Iris pigment epithelial cell (primary cell): ENCODE measurements at regions not wholly inside any gene's neighbourhood (a gene's known extent, or its start where the extent isn't known, plus 50 kb on each side); places are given as distances from the start of the nearest gene placed in this dataset.

Source experiments
- DNase-seq: peaks from one replicate; pipeline ENCODE4 v3.0.0-alpha.2; 2011; ENCODE audit warnings: low read depth

DNA sequence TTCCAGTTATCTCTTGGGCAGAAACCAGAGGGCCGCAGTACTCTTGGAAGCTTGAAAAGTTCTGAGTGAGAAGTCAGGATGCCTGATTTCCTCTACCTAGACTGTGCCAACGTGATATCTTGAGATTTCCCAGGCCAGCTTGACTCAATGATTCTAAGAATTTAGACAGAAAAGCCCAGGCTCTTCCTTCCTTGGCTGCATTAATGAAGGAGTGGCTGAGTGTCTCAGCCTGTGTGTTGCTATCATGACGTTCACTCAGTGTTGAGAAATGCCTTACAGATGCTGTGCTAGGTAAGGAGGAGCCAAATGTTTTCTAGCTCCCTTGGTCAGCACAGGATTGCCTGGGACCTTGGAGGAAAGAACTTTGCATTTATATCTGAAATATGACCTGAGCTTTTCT, 454.1 kb upstream of the USP24 start:
- peak; percentile 55 for DNase-seq

DNA sequence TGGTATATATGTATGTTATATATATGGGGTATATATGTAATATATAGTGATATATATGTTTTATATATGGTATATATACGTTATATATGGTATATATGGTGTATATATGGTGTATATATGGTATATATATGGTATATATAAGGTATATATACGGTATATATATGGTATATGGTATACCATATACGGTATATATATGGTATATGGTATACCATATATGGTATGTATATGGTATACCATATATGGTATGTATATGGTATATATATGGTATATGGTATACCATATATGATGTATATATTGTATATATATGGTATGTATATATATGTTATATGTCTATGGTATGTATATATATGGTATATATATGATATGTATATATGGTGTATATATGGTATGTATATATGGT, 447.7 kb upstream of the USP24 start:
- DNase-seq: no peak

GRCh38 chr1:55658917-55659316, 443.8 kb upstream of the USP24 start:
- no peak for DNase-seq

GRCh38 chr1:55654750-55655149, 439.6 kb upstream of the USP24 start:
- DNase-seq: no peak

- no peak for DNase-seq
Observed at GRCh38 chr1:55654171-55654570, 439.0 kb upstream of the USP24 start.

DNA sequence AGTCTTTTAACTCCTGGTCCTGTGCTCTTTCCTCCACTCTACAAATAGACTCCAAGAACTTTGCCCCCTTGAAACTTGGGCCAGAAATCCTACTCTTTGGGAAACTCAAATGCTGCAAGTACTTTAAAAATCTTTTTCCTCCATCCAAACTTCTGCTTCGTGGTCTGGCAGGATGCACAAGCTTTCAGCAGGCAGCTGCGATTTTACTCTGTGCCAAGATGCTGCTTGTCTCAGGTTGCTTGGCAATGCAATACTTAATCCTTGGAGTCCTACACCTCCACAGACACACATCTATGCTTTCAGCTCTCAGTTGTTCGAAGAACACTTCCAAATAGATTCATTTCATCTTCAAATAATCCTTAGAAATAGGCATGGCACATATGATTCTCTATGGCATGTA, 435.3 kb upstream of the USP24 start:
- no peak for DNase-seq

DNA sequence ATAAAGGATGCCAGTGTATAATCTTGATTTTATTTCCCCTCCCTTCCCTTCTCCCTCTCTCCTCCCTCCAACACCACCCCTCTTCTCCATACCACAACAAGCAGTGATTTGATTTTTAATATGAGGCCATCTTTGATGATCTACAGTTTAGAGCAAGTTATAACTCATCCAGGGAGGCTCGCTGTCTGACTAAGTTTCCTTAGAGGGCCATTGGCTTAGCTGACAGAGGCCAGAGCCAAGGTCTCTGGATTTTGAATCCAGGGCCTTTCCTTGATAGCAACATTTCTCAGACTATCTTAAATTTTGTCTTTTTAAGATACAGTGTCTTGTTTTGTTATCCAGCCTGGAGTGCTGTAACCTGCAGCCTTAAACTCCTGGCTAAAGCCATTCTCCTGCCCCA, 431.0 kb upstream of the USP24 start:
- DNase-seq: no peak

GRCh38 chr1:55645270-55645669, 430.1 kb upstream of the USP24 start:
- no peak for DNase-seq

DNA sequence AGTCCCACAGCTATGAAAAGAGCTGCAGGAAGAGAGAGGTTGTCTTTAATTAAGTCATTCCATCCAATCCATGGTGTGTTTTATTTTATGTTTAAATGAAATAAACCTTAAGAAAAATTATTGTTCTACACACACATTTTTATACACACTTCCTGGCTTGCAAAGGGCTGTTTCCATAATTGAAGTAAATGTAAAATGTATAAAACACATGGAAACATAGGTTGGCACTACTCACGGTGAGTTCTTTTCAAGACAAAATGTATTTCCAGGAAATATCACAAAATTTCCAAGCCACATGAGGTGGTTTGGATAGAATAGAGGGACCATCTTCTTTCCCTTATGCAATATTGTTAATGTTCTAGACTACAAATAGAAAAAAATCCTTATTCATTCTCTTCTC, 426.8 kb upstream of the USP24 start:
- DNase-seq: no peak

DNA sequence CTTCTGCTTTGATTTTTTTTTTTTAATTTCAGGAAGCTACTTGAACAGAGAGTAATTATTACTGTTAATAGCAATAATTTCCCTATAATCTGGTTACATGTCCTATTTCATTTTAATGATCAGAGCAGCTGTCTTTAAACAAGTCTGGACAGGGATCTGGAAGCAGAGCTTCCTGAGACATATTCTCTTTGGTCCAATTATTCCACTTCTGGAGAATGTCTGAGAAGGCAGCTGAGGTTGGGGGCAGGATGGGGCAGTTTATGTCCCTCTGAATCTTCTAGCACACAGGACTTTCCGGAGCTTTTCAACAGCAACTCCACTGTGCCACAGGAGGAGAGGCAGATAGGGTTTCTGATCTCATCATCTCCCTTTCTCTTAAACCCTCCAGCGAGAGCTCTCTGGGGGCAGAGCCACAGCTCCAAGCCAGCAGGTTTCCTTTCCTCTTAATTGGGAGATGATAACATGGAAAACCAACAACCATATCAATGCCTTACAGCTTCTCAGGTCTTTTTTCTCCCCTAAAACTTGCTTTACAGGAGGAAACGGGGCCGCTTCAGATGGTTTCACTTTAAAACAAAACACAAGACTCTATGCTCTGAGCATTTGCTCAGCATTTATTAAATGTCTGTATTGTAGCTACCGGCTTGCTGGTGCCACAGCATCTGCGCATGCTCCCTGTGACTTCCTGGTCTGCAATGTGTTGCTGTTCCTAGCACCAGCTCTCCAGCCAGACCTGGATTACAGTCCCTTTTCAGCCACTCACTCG, 425.7 kb upstream of the USP24 start:
- DNase-seq: peak; percentile 67

GRCh38 chr1:55639526-55639925, 424.4 kb upstream of the USP24 start:
- no peak for DNase-seq

DNA sequence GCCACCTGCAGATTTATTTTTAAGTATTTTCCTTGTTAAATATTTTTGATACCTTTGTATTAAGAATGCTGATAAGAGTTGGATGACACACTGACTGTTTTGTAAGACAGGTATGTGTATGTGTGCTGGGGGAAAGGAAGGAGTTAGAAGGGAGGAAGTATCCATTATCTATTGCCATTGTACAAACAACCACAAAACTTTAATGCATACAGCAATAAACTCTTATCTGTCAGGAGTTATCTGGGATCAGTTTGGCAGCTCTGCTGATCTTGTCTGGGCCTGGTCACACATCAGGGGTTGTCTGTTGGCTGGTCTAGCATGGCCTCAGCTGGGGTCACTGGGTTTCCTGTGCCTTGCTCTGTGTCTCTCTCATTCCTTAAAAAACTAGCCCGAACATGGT, 423.9 kb upstream of the USP24 start:
- DNase-seq: no peak

- peak; percentile 62 for DNase-seq
Observed at GRCh38 chr1:55636696-55637095, 421.5 kb upstream of the USP24 start.

DNA sequence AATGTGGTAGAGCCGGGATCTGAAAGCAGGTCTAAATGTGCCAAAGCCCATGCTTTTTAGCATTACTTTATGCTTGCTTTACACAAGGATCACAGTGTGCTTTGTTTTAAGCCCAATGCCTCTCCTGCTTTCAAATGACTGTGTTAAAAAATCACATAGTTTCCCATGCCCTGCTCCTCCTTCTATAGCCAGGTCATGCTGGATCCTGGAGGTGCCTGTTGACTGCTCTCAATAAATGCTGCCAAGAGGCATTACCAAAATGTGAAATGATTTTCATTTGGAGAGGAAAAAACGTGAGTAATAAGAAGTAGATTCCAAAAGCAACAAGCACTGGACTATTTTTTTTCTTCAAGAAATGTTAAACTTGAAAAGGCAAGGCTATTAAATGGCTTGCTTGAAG, 420.7 kb upstream of the USP24 start:
- DNase-seq: peak; percentile 12

- peak; percentile 20 for DNase-seq
Observed at GRCh38 chr1:55634516-55634915, 419.4 kb upstream of the USP24 start.

DNA sequence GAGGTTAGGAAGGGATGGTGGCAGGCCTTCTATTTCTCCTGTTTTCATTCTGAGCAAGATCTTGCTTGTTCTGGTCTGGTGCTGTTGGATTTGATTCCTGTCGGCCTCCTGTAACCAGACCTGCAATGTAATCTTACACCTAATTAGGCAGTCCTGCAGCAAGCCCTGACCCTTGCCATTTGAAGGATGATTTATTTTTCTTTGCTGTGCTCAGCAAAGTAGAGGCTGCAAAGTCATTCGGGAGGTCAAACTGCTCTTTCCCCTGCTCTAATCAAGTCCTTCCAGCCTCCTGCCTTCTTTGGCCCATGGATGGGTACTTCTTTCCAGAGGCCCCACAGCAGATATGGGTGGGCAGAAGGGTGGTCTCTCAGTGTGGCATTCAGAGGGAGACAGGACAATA, 417.7 kb upstream of the USP24 start:
- peak; percentile 26 for DNase-seq

DNA sequence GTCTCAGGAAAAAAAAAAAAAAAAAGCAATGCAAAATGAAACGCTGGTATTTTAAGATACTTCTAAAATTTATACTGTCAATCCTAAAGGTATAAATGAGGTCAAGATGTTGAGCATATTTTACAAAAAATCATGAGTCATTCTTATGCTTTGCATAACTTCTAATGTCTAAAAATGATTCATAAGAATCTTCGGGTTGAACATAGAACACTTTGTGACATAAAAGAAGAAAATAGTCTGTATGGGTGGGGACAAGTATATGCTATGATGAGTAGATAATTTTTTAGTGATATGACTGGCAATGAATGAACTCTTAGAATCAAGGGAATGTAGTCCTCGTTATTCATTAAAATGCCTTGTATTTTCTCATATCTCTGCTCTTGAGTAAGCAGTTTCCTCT, 416.9 kb upstream of the USP24 start:
- peak; percentile 87 for DNase-seq

DNA sequence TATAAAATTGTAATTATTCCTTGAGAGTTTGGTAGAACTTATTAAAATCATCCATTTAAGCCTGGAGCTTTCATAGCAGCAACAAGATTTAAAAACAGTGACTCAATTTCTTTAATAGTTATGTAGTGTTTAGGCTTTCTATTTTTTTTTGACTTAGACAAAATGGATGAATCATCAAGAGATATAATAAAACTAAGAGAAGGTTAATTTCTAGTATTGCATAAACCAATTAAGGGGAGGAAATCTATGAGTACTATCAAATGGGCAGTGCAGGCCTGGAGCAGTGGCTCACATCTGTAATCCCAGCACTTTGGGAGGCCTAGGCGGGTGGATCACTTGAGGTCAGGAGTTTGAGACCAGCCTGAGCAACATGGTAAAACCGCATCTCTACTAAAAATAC, 416.3 kb upstream of the USP24 start:
- peak; percentile 54 for DNase-seq

GRCh38 chr1:55626326-55626725, 411.2 kb upstream of the USP24 start:
- no peak for DNase-seq

- DNase-seq: no peak
Observed at GRCh38 chr1:55624766-55625165, 409.6 kb upstream of the USP24 start.

- DNase-seq: no peak
Observed at GRCh38 chr1:55623311-55623710, 408.1 kb upstream of the USP24 start.

GRCh38 chr1:55622074-55622473, 406.9 kb upstream of the USP24 start:
- no peak for DNase-seq

DNA sequence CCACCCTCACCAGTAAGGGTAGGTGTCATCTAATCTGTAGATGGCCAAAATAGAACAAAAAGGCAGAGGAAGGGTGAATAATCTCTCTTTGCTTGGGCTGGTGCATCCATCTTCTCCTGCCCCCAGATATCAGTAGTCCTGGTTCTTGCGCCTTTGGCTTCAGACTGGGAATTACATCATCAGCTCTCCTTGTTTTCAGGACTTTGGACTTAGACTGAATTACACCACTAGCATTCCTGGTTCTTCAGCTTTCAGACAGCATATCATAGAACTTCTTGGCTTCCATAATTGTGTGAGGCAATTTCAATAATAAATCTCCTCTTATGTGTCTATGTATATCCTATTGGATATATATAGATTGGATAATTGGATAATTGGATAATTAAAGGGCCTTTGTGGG, 403.0 kb upstream of the USP24 start:
- peak; percentile 7 for DNase-seq

GRCh38 chr1:55617288-55617982, 402.3 kb upstream of the USP24 start:
- DNase-seq: no peak
